ENCODE measurements at regions not wholly inside any gene's neighbourhood (a gene's known extent, or its start where the extent isn't known, plus 50 kb on each side); places are given as distances from the start of the nearest gene placed in this dataset.
"Not testable (repeated sequence)": the region's sequence is repeated elsewhere in the genome, so short reads cannot be mapped to it uniquely, and the experiment has no call there.

DNA sequence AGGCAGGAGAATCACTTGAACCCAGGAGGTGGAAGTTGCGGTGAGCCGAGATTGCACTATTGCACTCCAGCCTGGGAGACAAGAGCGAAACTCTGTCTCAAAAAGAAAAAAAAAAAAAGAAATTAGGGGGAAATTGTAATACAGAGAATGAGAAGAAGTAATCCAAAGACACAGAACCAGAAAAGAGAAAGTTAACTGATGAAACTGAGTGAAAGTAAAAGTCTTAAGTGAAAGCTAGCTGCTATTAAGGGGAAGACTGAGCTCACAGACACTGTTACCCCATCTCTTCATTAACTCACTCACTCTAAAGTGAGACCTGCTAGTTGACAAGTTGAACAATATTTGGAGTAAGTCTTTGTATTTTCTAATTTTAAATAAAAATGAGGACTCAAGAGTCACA is 763.0 kb upstream of the PCDH10 start:
- DNase-seq, result no peak

GRCh38 chr4:132387060-132387459 is 762.0 kb upstream of the PCDH10 start:
- no peak for DNase-seq

DNA sequence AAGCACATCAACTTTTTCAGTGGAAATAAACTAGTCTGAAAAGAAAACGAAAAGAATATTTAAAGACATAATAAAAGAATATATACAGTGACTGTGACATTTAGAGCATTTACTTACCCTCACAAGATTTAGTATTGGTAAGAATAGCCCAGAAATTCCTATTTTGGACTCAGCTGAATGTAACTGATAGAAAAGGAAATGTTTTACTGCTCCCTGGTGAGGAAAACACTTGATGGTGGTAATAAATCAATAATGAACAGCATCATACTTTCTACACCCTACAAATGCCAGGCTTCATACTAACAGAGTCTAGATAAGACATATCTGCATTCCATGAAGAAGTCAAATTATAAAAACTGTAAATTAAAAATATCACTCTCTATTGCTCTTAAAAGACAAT is 753.5 kb upstream of the PCDH10 start:
- no peak for DNase-seq

DNA sequence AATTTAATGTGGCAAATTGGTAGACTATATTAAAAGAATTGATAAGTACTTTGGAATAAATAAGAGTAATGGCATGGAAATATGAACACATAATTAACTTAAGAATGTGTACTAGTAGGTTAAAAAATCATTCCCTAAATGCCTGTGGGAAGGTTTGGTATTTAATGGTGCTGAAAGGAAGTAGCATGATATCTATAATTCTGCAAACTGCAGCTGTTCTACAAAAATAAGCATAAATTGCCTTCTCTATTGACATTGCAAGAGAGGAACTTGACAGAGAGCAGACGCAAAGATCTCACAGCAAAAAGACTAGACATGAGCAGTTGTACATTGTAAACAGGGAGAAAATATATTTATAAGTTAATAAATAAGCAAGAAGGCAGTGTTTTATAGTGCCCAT is 752.5 kb upstream of the PCDH10 start:
- no peak for DNase-seq

DNA sequence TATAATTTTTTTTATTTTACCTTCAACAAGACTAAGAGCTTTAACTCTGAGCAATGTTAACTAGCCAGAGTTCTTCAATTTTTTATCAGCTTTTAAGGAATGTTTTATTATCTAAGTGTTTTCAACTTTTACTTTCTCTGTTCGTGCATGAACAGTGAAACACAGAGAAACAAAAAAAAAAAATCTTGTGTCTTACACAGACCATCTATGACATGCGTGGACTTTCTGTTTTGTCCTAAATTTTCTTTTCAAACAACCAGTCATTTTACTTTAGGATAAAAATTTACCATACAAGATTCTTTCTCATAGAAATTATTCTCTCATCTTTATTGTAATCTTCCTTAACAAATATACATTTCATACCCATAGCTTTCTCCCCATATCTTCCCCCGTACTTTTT is 731.9 kb upstream of the PCDH10 start:
- no peak for DNase-seq

DNA sequence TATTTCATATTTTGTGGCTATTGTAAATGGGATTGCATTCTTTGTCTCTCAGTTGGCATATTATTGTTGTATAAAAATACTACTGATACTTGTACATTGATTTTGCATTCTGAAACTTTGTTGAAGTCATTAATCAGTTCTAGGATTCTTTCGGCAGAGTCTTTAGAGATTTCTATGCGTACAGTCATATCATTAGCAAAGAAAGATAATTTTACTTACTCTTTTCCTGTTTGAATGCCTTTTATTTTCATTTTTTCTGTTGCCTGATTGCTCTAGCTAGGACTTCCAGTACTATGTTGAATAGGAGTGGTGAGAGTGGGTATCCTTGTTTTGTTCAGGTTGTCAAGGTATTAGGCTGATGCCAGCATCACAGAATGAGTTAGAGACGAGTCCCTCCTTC is 722.0 kb upstream of the PCDH10 start:
- no peak for DNase-seq

GRCh38 chr4:132437117-132437516 is 712.0 kb upstream of the PCDH10 start:
- DNase-seq, result no peak

DNA sequence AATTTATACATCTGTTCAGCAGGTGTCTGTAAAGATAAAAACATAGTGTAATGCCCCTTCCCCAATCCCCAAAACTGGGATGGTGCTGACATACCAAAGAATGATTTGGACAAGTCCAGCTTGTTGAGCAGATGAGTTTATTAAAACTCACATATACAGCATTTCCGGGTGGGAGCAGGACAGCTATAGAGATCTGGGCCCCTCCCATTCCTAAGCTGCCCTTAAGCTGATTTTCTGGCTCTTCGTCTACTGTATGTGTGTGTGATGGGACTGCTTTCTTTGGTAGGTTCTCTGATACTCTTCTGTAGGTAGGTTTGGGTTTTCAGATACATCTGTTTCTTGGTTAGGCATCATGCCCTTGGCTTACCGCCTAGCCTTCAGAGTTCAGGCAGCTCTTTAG is 703.7 kb upstream of the PCDH10 start:
- no peak for DNase-seq

DNA sequence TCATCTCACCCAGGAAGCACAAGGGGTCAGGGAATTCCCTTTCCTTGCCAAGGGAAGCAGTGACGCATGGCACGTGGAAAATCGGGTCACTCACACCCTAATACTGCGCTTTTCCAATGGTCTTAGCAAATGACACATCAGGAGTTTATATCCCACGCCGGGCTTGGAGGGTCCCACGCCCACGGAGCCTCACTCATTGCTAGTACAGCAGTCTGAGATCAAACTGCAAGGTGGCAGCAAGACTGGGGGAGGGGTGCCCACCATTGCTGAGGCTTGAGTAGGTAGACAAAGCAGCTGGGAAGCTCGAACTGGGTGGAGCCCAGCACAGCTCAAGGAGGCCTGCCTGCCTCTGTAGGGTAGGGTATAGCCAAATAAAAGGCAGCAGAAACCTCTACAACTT is 691.1 kb upstream of the PCDH10 start:
- DNase-seq, result not testable (repeated sequence)

DNA sequence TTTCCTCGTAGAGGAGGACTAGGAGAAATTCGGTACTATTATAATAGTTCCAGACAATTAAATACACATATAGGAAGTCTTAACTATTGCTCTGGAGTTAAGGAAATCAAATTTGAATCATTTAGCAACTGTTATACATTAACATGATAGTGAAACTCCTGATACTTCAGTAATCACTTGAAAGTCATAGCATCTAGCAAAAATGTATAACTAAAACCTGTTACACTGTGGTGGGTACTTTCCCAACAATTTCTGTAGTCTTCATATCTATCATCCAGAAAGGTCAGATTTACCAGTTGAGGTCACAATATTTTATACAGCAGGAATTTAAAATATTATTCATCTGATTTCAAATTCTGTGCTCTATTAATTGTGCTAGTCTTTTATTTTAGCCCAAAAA is 669.6 kb upstream of the PCDH10 start:
- DNase-seq, result no peak

DNA sequence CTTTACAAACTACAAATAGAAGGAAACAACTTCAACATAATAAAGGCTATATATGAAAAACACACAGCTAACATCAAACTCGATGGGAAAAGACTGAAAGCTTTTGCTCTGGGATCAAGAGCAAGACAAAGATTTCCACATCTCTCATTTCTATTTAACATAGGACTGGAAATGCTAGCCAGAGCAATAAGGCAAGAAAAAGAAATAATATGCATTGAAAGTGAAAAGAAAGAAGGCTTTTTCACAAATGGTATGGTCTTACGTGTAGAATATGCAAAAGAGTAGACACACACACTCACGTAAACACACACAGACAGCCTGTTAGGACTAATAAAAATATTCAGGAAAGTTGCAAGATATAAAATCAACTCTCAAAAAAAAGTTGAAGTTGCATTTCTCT is 660.5 kb upstream of the PCDH10 start:
- no peak for DNase-seq

- DNase-seq, result no peak
These were observed 655.6 kb upstream of the PCDH10 start for GRCh38 chr4:132493476-132493875.

DNA sequence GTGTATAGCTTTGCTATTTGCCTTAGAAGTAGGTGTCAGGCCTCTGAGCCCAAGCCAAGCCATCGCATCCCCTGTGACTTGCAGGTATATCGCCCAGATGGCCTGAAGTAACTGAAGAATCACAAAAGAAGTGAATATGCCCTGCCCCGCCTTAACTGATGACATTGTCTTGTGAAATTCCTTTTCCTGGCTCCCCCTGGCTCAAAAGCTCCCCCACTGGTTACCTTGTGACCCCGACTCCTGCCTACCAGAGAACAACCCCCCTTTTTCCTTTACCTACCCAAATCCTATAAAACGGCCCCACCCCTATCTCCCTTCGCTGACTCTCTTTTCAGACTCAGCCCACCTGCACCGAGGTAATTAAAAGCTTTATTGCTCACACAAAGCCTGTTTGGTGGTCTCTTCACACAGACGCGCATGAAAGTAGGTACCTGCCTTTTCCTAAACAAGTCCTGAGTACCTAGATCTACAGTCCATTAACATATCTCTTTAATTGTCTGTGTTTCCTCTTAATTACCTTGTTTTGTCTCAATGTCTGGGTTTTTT is 653.8 kb upstream of the PCDH10 start:
- DNase-seq, result not testable (repeated sequence)

GRCh38 chr4:132498215-132498614 is 650.9 kb upstream of the PCDH10 start:
- no peak for DNase-seq

- DNase-seq, result no peak
These were observed 647.0 kb upstream of the PCDH10 start for GRCh38 chr4:132502096-132502552.

DNA sequence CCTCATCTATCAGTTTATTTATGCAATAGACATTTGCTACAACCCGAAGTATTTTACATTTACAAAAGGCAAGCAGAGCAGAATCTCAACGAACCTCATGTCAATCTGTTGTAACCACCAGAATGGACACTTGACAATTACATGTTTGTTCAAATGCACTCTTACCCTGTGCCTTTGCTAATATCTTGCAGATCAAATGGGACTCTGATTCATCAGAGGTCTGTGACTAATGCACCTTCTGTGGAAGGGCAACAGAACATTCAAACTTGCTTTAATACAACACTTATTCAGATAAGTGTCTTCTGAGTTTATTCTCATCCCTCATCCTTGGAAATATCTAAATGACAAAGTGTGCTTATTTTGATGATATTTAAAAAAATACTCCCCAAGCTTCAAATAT is 644.7 kb upstream of the PCDH10 start:
- DNase-seq, result no peak

- no peak for DNase-seq
These were observed 642.5 kb upstream of the PCDH10 start for GRCh38 chr4:132506568-132506967.

GRCh38 chr4:132513491-132513890 is 635.6 kb upstream of the PCDH10 start:
- DNase-seq, result no peak

- DNase-seq, result no peak
These were observed 622.4 kb upstream of the PCDH10 start for GRCh38 chr4:132526652-132527051.

DNA sequence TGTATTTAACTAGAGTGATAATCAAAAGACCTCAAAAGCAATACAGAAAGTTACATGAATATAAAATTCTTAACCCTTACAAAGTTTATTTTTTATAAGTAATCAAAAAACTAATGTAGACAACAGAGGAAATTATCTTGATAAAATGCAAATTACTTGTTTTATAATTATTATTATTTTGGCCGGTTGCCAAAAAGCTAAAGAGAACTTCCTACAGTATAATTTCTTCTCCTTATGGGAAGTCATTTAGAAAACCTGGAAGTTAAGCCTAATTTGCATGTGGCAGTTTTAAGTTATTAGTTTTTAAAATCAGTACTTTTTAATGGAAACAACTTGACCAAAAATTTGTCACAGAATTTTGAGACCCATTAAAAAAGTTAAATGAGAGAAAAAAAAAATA is 621.3 kb upstream of the PCDH10 start:
- DNase-seq, result no peak

DNA sequence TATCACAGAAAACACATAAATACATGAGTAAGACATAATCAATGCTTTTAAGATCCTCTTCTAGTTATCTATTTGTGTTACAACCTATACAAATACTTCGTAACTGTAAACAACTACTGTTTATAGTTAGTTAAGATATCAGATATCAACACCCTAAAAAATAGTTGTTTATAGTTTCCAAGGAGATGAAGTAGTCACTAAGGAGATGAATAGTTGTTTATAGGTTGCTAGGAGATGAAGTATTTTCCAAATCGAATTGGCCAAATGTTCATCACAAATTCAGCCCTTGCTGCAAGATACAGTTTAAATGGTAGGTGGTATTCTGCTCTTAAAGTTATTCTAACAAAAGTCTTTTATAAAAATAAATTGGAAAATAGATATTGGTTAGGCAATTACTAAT is 618.2 kb upstream of the PCDH10 start:
- DNase-seq, result no peak

DNA sequence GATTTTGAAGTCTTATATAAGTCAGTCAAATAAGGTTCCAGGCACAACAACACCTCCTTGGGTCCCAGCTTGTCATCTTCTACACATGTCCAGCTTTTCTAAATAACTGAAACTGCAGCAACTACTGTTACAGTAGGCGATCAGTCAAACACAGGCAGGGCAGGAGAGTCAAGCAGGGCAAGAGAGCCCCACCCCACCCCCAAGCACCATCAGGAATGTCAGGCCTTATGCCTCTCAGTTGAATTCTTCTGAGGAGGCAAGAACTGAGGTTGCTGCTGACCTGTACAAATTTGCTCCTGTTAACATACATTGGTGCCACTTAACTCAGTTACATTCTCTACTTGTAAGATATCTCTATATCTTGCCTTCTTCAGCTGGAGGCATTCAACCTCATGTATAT is 608.8 kb upstream of the PCDH10 start:
- no peak for DNase-seq

DNA sequence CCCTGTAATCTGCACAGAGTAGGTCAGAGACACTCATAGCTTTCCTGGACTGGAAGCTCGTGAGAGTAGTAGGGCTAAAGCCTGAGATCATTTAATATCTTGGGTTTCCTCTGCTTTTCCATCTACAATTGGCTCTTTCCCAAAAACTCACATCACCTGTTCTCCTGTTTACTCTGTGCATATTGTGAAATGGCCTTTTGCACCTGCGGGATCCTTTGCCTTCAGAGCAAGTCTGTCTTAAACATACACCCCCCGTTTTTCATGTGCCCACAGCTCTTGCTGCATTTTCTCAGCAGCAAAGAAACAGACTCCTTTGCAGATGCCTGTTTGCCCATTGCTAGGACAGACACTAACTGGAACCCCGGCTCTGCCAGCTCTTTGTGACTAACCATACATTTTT is 608.3 kb upstream of the PCDH10 start:
- DNase-seq, result no peak

DNA sequence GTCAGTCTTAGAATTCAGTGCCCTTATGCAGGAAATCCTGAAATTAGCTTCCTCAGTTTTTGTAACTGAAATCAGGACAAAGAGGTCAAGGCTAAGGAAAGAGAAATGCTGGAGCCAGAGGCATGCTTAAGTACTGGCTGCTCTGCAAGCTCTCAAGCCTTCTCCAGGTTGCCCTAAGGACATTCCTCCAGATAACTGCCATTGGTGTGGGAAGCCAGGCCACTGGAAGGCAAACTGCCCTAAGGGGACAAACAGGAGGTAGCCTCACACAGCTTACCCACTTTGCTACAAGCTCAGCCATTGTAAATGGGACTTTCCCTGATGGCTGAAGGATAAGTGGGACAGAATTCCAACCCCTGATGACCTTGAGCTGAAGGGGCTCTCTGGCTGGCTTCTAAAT is 606.9 kb upstream of the PCDH10 start:
- DNase-seq, result no peak

GRCh38 chr4:132548463-132548862 is 600.6 kb upstream of the PCDH10 start:
- DNase-seq, result no peak

GRCh38 chr4:132556316-132556715 is 592.8 kb upstream of the PCDH10 start:
- DNase-seq, result no peak
